ENCODE measurements at regions not wholly inside any gene's neighbourhood (a gene's known extent, or its start where the extent isn't known, plus 50 kb on each side); places are given as distances from the start of the nearest gene placed in this dataset.

DNA sequence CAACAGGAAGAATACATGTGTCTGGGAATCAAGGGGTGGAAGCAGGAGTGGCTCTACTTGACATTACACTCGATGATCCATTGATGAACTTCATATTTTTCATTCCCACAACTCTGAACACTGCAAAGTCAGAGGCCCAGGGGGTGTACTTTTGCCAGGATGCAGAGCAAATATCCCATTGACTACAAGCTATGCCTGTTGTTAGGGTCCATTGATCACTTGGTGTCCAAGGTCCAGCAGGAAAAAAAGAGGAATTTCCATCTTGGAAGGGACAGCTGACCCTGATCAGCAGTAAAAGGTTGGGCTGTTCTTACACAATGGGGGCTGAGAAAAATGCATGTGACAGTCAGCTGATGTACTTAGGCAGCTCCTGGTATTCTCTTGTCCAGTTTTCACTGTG, 118.5 kb upstream of the MAP1B start:
- Histone ChIP-seq H3K4me1 (ENCODE audit: insufficient read depth, low read length, poor library complexity, severe bottlenecking) (no peaks in the 10 kb centered on the region), H3K4me3 (ENCODE audit: low read depth, low read length, poor library complexity, severe bottlenecking) (no peak overlapping the region), H3K9me3 (ENCODE audit: low read depth, low read length, poor library complexity, severe bottlenecking) (no peaks in the 10 kb centered on the region), H3K27me3 (replicated peaks; ENCODE audit: insufficient read depth, low read depth, low read length, poor library complexity) (no peaks in the 10 kb centered on the region), H3K27ac (ENCODE audit: low read depth, low read length, poor library complexity, severe bottlenecking) (no peak overlapping the region), H3K36me3 (ENCODE audit: insufficient read depth, low read length, poor library complexity, severe bottlenecking) (no peaks in the 10 kb centered on the region)
- no peak for TF ChIP-seq EZH2 (IDR thresholded peaks at IDR 0.05; ENCODE audit: borderline replicate concordance, low read depth, low read length, poor library complexity, severe bottlenecking)
- TF ChIP-seq, protein P1, sequence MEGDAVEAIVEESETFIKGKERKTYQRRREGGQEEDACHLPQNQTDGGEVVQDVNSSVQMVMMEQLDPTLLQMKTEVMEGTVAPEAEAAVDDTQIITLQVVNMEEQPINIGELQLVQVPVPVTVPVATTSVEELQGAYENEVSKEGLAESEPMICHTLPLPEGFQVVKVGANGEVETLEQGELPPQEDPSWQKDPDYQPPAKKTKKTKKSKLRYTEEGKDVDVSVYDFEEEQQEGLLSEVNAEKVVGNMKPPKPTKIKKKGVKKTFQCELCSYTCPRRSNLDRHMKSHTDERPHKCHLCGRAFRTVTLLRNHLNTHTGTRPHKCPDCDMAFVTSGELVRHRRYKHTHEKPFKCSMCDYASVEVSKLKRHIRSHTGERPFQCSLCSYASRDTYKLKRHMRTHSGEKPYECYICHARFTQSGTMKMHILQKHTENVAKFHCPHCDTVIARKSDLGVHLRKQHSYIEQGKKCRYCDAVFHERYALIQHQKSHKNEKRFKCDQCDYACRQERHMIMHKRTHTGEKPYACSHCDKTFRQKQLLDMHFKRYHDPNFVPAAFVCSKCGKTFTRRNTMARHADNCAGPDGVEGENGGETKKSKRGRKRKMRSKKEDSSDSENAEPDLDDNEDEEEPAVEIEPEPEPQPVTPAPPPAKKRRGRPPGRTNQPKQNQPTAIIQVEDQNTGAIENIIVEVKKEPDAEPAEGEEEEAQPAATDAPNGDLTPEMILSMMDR (conservative IDR thresholded peaks at IDR 0.05; ENCODE audit: low read depth, low read length) = no peak
- intact Hi-C loops (cut with micrococcal nuclease; ENCODE audit: unreplicated experiment) = no loop called here
- ChIA-PET POLR2A (ENCODE audit: low non-redundant PET) (no interaction called here), CTCF (no interaction called here)
- DNase-seq (ENCODE audit: low spot score) = no peak
- BruUV-seq (replicated peaks) = no TSS peak

DNA sequence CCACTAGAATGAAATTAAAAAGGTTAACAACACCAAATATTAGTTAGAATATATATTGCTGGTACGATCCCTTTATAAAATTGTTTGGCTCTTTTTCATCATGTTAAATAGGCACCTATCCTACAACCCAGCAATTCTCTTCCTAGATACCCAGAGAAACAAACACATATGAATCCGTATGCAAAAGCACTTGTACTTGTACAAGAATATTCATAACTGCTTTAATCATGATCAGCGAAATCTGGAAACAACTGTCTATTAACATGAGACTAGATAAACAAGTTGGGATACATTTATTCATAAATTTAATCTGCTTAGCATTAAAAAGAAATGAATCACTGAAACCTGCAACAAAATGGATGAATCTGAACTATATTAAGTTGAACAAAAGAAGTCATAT, 113.7 kb upstream of the MAP1B start:
- Histone ChIP-seq H3K27me3 (replicated peaks; ENCODE audit: insufficient read depth, low read depth, low read length, poor library complexity) (no peaks in the 10 kb centered on the region), H3K36me3 (ENCODE audit: insufficient read depth, low read length, poor library complexity, severe bottlenecking) (no peaks in the 10 kb centered on the region), H3K4me1 (ENCODE audit: insufficient read depth, low read length, poor library complexity, severe bottlenecking) (no peaks in the 10 kb centered on the region), H3K27ac (ENCODE audit: low read depth, low read length, poor library complexity, severe bottlenecking) (no peak overlapping the region), H3K4me3 (ENCODE audit: low read depth, low read length, poor library complexity, severe bottlenecking) (no peak overlapping the region), H3K9me3 (ENCODE audit: low read depth, low read length, poor library complexity, severe bottlenecking) (no peaks in the 10 kb centered on the region)
- POLR2A ChIA-PET (ENCODE audit: low non-redundant PET) = no interaction called here
- intact Hi-C loops (cut with micrococcal nuclease; ENCODE audit: unreplicated experiment) = no loop called here
- TF ChIP-seq, protein P1 (conservative IDR thresholded peaks at IDR 0.05; ENCODE audit: low read depth, low read length) = no peak
- TF ChIP-seq EZH2 (IDR thresholded peaks at IDR 0.05; ENCODE audit: borderline replicate concordance, low read depth, low read length, poor library complexity, severe bottlenecking) = no peak
- no TSS peak for BruUV-seq (replicated peaks)
- no peak for DNase-seq (ENCODE audit: low spot score)
- CTCF ChIA-PET = no interaction called here

DNA sequence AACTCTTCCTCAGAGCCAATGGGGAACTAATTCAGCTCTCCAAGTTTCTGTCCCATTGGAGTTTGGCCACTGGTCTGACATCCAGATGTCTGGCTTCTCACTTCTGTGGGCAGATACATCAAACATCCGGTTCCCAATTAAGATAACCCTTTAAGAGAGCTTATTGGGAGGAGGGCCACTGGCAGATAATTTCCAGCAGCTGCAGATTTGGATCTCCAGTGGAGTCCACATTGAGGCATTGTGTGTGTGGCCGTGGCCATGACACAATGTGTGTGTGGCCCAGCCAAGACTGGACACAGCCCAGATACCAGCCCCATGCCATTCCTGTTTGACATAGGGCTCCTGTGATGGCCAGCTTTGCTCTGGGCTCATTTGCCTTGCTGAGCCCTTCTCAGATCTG, 110.5 kb upstream of the MAP1B start:
- Histone ChIP-seq H3K27me3 (replicated peaks; ENCODE audit: insufficient read depth, low read depth, low read length, poor library complexity) (no peaks in the 10 kb centered on the region), H3K9me3 (ENCODE audit: low read depth, low read length, poor library complexity, severe bottlenecking) (no peaks in the 10 kb centered on the region), H3K4me3 (ENCODE audit: low read depth, low read length, poor library complexity, severe bottlenecking) (no peak overlapping the region), H3K4me1 (ENCODE audit: insufficient read depth, low read length, poor library complexity, severe bottlenecking) (no peaks in the 10 kb centered on the region), H3K36me3 (ENCODE audit: insufficient read depth, low read length, poor library complexity, severe bottlenecking) (no peaks in the 10 kb centered on the region), H3K27ac (ENCODE audit: low read depth, low read length, poor library complexity, severe bottlenecking) (no peak overlapping the region)
- POLR2A ChIA-PET (ENCODE audit: low non-redundant PET) = no interaction called here
- CTCF ChIA-PET = no interaction called here
- intact Hi-C loops (cut with micrococcal nuclease; ENCODE audit: unreplicated experiment) = no loop called here
- no peak for DNase-seq (ENCODE audit: low spot score)
- BruUV-seq (replicated peaks) = no TSS peak
- no peak for TF ChIP-seq EZH2 (IDR thresholded peaks at IDR 0.05; ENCODE audit: borderline replicate concordance, low read depth, low read length, poor library complexity, severe bottlenecking)
- TF ChIP-seq, protein P1 (conservative IDR thresholded peaks at IDR 0.05; ENCODE audit: low read depth, low read length) = no peak
